Body of pancreas (tissue), 4 donors: ENCODE measurements at regions not wholly inside any gene's neighbourhood (a gene's known extent, or its start where the extent isn't known, plus 50 kb on each side); places are given as distances from the start of the nearest gene placed in this dataset.

ENCODE experiments used
- ATAC-seq: fragments of 150-250 bp; one replicate; pipeline ENCODE4 v1.9.1; 2016
- DNase-seq, 4 donors: peaks; one replicate each; pipeline ENCODE4 v3.0.0-alpha.2; 2019
- H3K27ac ChIP-seq, 4 donors: fragments of 200-600 bp; sonication (generic); 1 replicate in 3 of 4; 2 replicates in 1 of 4; pipeline versions ENCODE4 v1.5.1 to v1.6.1; 2016 to 2019; ENCODE audit warnings: mild to moderate bottlenecking in 1 of 4, mixed read lengths in 1 of 4, moderate library complexity in 1 of 4
- H3K27me3 ChIP-seq, 2 donors: fragments of 200-600 bp; sonication (generic); one replicate each; pipeline ENCODE4 v1.6.0; 2016; ENCODE audit warnings: mild to moderate bottlenecking in 1 of 2
- H3K36me3 ChIP-seq, 2 donors: fragments of 200-600 bp; sonication (generic); replicated peaks in 1 of 2; 2 replicates each; pipeline ENCODE4 v1.5.1; 2016; ENCODE audit warnings: low read depth in 2 of 2; ENCODE audit not compliant: insufficient read depth in 1 of 2
- H3K4me1 ChIP-seq: fragments of 200-600 bp; sonication (generic); one replicate; pipeline ENCODE4 v1.6.0; 2016
- H3K4me3 ChIP-seq, 2 donors: fragments of 200-600 bp; sonication (generic); 1 replicate in 1 of 2; 2 replicates in 1 of 2; pipeline ENCODE4 v1.5.1; 2016 to 2019
- H3K9me3 ChIP-seq, 3 donors: fragments of 200-600 bp; sonication (generic); 1 replicate in 2 of 3; 2 replicates in 1 of 3; pipeline ENCODE4 v1.5.1; 2016
- POLR2A ChIP-seq, 3 donors: fragments of 450-650 bp; IDR thresholded peaks; one replicate each; pipeline ENCODE4 v1.6.1; 2016; ENCODE audit warnings: antibody characterized with exemption in 3 of 3, mild to moderate bottlenecking in 2 of 3
- WGBS, 2 donors: methylation state at CpG; one replicate each; pipeline ENCODE4 v1.1.5; 2017; 5-methylcytosine and 5-hydroxymethylcytosine counted together
- intact Hi-C: fragments of 100-400 bp; cut with DNase I; formaldehyde crosslinking; loops from one replicate; pipeline ENCODE4 v1.15.1; 2023
- TF ChIP-seq, protein P1 (sequence below), 7 experiments: fragments of 450-650 bp in 4 of 7; fragments of 200-600 bp in 3 of 7; sonication (generic) in 3 of 7; IDR thresholded peaks; one replicate each; pipeline ENCODE4 v1.5.1; 2016 to 2019; ENCODE audit warnings: antibody characterized with exemption in 7 of 7

- Histone ChIP-seq H3K4me3 (no peak overlapping the region), H3K27me3 (no peaks in the 10 kb centered on the region), H3K9me3 (no peaks in the 10 kb centered on the region), H3K4me1 (no peaks in the 10 kb centered on the region), H3K36me3 (no peaks in the 10 kb centered on the region), H3K27ac (no peak overlapping the region)
- intact Hi-C loops = no loop called here
- ATAC-seq (no peak), DNase-seq (no peak)
- WGBS, 2 donors = 53 to 62% methylated on average over 8 of the region's 8 CpGs
- TF ChIP-seq, protein P1, sequence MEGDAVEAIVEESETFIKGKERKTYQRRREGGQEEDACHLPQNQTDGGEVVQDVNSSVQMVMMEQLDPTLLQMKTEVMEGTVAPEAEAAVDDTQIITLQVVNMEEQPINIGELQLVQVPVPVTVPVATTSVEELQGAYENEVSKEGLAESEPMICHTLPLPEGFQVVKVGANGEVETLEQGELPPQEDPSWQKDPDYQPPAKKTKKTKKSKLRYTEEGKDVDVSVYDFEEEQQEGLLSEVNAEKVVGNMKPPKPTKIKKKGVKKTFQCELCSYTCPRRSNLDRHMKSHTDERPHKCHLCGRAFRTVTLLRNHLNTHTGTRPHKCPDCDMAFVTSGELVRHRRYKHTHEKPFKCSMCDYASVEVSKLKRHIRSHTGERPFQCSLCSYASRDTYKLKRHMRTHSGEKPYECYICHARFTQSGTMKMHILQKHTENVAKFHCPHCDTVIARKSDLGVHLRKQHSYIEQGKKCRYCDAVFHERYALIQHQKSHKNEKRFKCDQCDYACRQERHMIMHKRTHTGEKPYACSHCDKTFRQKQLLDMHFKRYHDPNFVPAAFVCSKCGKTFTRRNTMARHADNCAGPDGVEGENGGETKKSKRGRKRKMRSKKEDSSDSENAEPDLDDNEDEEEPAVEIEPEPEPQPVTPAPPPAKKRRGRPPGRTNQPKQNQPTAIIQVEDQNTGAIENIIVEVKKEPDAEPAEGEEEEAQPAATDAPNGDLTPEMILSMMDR (IDR thresholded peaks at IDR 0.05) = no peak
- TF ChIP-seq POLR2A (IDR thresholded peaks at IDR 0.05) = no peak
Observed at GRCh38 chr1:181430015-181430885, 53.1 kb upstream of the CACNA1E start.
